WTC11 (cell line): ENCODE measurements at regions not wholly inside any gene's neighbourhood (a gene's known extent, or its start where the extent isn't known, plus 50 kb on each side); places are given as distances from the start of the nearest gene placed in this dataset.

Experiments
- ATAC-seq: fragments of 200-7000 bp; cut with Tn5 transposase; 2 replicates; pipeline ENCODE4 v1.10.0; 2021; ENCODE audit warnings: mild to moderate bottlenecking, moderate library complexity
- CTCF ChIA-PET: fragments of 300-600 bp; sonication (Branson Sonifier 250); formaldehyde crosslinking; loops from one replicate; lab custom pipeline; 2021; ENCODE audit warnings: antibody characterized with exemption; lab: Charles Lee
- POLR2A ChIA-PET: fragments of 350-600 bp; sonication (Branson Sonifier 250); formaldehyde crosslinking; loops from one replicate; lab custom pipeline; 2021; ENCODE audit warnings: antibody characterized with exemption; lab: Charles Lee
- DNase-seq: peaks from one replicate; pipeline ENCODE4 v3.0.0; 2021; ENCODE audit warnings: low spot score
- H3K27ac Mint-ChIP-seq: 2 replicates; pipeline ENCODE4 v1.8.0; 2021; ENCODE audit warnings: mixed read lengths
- H3K27me3 Mint-ChIP-seq: 2 replicates; pipeline ENCODE4 v1.8.0; 2021; ENCODE audit warnings: low read depth, mild to moderate bottlenecking, moderate library complexity, mixed read lengths
- H3K36me3 Mint-ChIP-seq: 2 replicates; pipeline ENCODE4 v1.8.0; 2021; ENCODE audit warnings: mixed read lengths
- H3K4me1 Mint-ChIP-seq: 2 replicates; pipeline ENCODE4 v1.8.0; 2022; ENCODE audit warnings: mixed read lengths
- H3K4me3 Mint-ChIP-seq: 2 replicates; pipeline ENCODE4 v1.8.0; 2021; ENCODE audit warnings: mild to moderate bottlenecking, moderate library complexity, mixed read lengths
- H3K9me3 Mint-ChIP-seq: 2 replicates; pipeline ENCODE4 v1.8.0; 2021; ENCODE audit warnings: mixed read lengths
- CBFB ChIP-seq: sonication (generic); formaldehyde crosslinking; IDR thresholded peaks from 2 replicates; pipeline ENCODE4 v1.8.1; 2022; ENCODE audit warnings: mild to moderate bottlenecking, low read depth, missing genetic modification reagents
- ELF4 ChIP-seq: sonication (generic); formaldehyde crosslinking; IDR thresholded peaks from 2 replicates; pipeline ENCODE4 v1.8.1; 2022; ENCODE audit warnings: low read depth, mild to moderate bottlenecking, moderate library complexity, missing genetic modification reagents
- JAZF1 ChIP-seq: fragments of 250-450 bp; sonication (Bioruptor Pico); IDR thresholded peaks from 2 replicates; pipeline ENCODE4 v1.9.0; 2021; ENCODE audit warnings: moderate library complexity, mild to moderate bottlenecking, inconsistent platforms
- JUN ChIP-seq: sonication (generic); formaldehyde crosslinking; IDR thresholded peaks from 2 replicates; pipeline ENCODE4 v1.8.0; 2023; ENCODE audit warnings: mild to moderate bottlenecking, missing genetic modification reagents
- NFATC4 ChIP-seq: fragments of 250-450 bp; sonication (Bioruptor Pico); IDR thresholded peaks from 2 replicates; pipeline ENCODE4 v1.9.0; 2021; ENCODE audit warnings: mild to moderate bottlenecking
- NFYB ChIP-seq: sonication (generic); formaldehyde crosslinking; conservative IDR thresholded peaks from 2 replicates; pipeline ENCODE4 v1.8.0; 2022; ENCODE audit warnings: low read depth, missing genetic modification reagents
- NR1H2 ChIP-seq: sonication (generic); formaldehyde crosslinking; IDR thresholded peaks from 2 replicates; pipeline ENCODE4 v1.9.0; 2021; ENCODE audit warnings: mild to moderate bottlenecking, moderate library complexity, missing genetic modification reagents
- NR2C2 ChIP-seq: sonication (generic); formaldehyde crosslinking; IDR thresholded peaks from 2 replicates; pipeline ENCODE4 v1.8.0; 2022; ENCODE audit warnings: mild to moderate bottlenecking, missing genetic modification reagents
- NR3C1 ChIP-seq: sonication (generic); formaldehyde crosslinking; conservative IDR thresholded peaks from 2 replicates; pipeline ENCODE4 v1.8.1; 2023; ENCODE audit warnings: low read depth, mild to moderate bottlenecking, missing genetic modification reagents
- OVOL2 ChIP-seq: fragments of 250-450 bp; sonication (Bioruptor Pico); IDR thresholded peaks from 2 replicates; pipeline ENCODE4 v1.9.0; 2021; ENCODE audit warnings: mild to moderate bottlenecking, borderline replicate concordance
- SOX15 ChIP-seq: fragments of 250-450 bp; sonication (Bioruptor Pico); IDR thresholded peaks from 2 replicates; pipeline ENCODE4 v1.9.0; 2021; ENCODE audit warnings: mild to moderate bottlenecking
- SP1 ChIP-seq: sonication (generic); formaldehyde crosslinking; conservative IDR thresholded peaks from 2 replicates; pipeline ENCODE4 v1.8.1; 2022; ENCODE audit warnings: missing genetic modification reagents
- TCF7 ChIP-seq: sonication (generic); formaldehyde crosslinking; IDR thresholded peaks from 2 replicates; pipeline ENCODE4 v1.8.0; 2022; ENCODE audit warnings: mild to moderate bottlenecking, low read depth, missing genetic modification reagents, moderate library complexity
- ZBTB21 ChIP-seq: sonication (generic); formaldehyde crosslinking; IDR thresholded peaks from 2 replicates; pipeline ENCODE4 v1.8.1; 2023; ENCODE audit warnings: mild to moderate bottlenecking, missing genetic modification reagents, borderline replicate concordance
- ZNF263 ChIP-seq: sonication (generic); formaldehyde crosslinking; IDR thresholded peaks from 2 replicates; pipeline ENCODE4 v1.8.1; 2022; ENCODE audit warnings: low read depth, mild to moderate bottlenecking, moderate library complexity, missing genetic modification reagents
- ZNF423 ChIP-seq: fragments of 250-450 bp; sonication (Bioruptor Pico); IDR thresholded peaks from 2 replicates; pipeline ENCODE4 v2.1.2; 2022; ENCODE audit warnings: mild to moderate bottlenecking, moderate library complexity
- ZNF671 ChIP-seq: fragments of 250-450 bp; sonication (Bioruptor Pico); IDR thresholded peaks from 2 replicates; pipeline ENCODE4 v1.8.0; 2021; ENCODE audit warnings: mild to moderate bottlenecking
- TF ChIP-seq, protein P1 (sequence below): sonication (generic); formaldehyde crosslinking; IDR thresholded peaks from 2 replicates; pipeline ENCODE4 v1.8.0; 2022; ENCODE audit warnings: mild to moderate bottlenecking, missing genetic modification reagents
- TF ChIP-seq, protein P2 (sequence below): sonication (generic); formaldehyde crosslinking; IDR thresholded peaks from 2 replicates; pipeline ENCODE4 v1.8.1; 2023; ENCODE audit warnings: mild to moderate bottlenecking, missing genetic modification reagents, moderate library complexity
- TF ChIP-seq, protein P3 (sequence below): sonication (generic); formaldehyde crosslinking; IDR thresholded peaks from 2 replicates; pipeline ENCODE4 v1.8.1; 2023; ENCODE audit warnings: mild to moderate bottlenecking, missing genetic modification reagents, moderate library complexity
- TF ChIP-seq, protein P4 (sequence below): sonication (generic); formaldehyde crosslinking; IDR thresholded peaks from 2 replicates; pipeline ENCODE4 v1.8.1; 2022; ENCODE audit warnings: missing genetic modification reagents, borderline replicate concordance
- TF ChIP-seq, protein P5 (sequence below): fragments of 250-450 bp; sonication (Bioruptor Pico); IDR thresholded peaks from 2 replicates; pipeline ENCODE4 v1.8.0; 2021; ENCODE audit warnings: mild to moderate bottlenecking
- TF ChIP-seq, protein P6 (sequence below): sonication (generic); formaldehyde crosslinking; conservative IDR thresholded peaks from 2 replicates; pipeline ENCODE4 v1.8.1; 2022; ENCODE audit warnings: mild to moderate bottlenecking, missing genetic modification reagents

DNA sequence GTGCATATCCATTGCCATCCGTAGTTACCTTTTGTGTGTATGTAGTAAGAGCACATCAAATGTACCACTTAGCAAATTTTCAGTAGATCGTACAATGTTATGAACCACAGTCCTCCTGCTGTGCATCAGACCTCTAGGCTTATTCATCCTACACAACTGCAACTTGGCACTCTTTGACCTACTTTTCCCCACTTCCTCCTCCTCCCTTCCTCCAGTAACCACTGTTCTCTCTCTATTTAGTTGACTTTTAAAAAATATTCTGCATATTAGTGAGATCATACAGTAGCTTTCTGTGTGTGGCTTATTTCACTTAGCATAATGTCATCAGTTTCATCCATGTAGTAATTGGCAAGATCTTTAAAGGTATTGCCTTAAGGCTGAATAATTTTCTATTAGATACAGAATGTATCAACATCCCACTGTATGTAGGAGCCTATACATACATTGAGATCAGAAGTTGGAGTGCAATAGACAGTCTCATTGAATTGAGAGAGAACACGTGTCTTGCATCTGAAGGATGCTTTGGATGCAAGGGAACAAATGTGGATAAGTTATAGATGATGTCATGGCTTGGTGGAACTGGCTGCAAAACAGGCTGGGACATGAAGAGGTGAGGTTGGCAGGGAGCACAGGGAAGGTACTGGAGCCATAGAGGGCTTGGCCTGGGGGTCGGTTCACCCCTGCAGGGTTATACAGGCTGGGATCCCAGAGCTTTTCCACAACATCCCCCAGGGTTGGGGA lies 83.0 kb upstream of the FAM180A start (continued):
- TF ChIP-seq NFYB (no peak), NR1H2 (CRISPR knock-in tag) (no peak), NFATC4 (CRISPR knock-in tag) (no peak), ZNF423 (no peak), OVOL2 (CRISPR knock-in tag) (no peak)
- TF ChIP-seq, protein P1, sequence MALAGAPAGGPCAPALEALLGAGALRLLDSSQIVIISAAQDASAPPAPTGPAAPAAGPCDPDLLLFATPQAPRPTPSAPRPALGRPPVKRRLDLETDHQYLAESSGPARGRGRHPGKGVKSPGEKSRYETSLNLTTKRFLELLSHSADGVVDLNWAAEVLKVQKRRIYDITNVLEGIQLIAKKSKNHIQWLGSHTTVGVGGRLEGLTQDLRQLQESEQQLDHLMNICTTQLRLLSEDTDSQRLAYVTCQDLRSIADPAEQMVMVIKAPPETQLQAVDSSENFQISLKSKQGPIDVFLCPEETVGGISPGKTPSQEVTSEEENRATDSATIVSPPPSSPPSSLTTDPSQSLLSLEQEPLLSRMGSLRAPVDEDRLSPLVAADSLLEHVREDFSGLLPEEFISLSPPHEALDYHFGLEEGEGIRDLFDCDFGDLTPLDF (CRISPR knock-in tag), result no peak
- TF ChIP-seq, all 79 proteins: peak for 0

DNA sequence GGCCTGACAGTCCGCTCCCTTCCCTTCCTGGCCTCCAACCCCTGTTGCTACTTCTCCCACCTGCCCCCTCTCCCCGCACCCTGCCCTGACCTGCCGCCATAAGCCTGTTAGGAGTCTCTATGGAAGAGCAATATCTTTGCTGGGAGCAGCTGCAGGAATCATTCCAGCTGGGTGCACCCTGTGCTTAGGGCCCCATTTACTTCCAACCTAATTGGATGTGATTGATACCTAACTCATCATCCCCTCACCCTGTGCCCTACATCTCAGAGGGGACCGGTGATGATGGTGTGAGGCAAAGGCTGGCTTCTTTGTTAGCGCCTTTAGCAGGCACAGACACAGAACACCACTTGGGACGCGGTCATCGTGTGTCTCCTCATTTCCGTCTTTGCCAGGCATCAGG lies 80.0 kb upstream of the FAM180A start:
- CTCF ChIA-PET, result no interaction called here
- Mint-ChIP-seq H3K9me3 (no peaks in the 10 kb centered on the region), H3K27ac (no peak overlapping the region), H3K27me3 (no peaks in the 10 kb centered on the region), H3K4me1 (peaks cover 8% of the 10 kb centered on the region), H3K36me3 (no peaks in the 10 kb centered on the region), H3K4me3 (no peak overlapping the region)
- POLR2A ChIA-PET, result no interaction called here
- ATAC-seq (no peak), DNase-seq (no peak)
- TF ChIP-seq ZNF671 (CRISPR knock-in tag), result no peak
- TF ChIP-seq, protein P1 (CRISPR knock-in tag), result no peak
- TF ChIP-seq TCF7 (CRISPR knock-in tag), result no peak
- TF ChIP-seq SP1, result no peak
- TF ChIP-seq SOX15, result no peak
- no peak for TF ChIP-seq ZNF263
- TF ChIP-seq CBFB (CRISPR knock-in tag), result no peak
- TF ChIP-seq, protein P2, sequence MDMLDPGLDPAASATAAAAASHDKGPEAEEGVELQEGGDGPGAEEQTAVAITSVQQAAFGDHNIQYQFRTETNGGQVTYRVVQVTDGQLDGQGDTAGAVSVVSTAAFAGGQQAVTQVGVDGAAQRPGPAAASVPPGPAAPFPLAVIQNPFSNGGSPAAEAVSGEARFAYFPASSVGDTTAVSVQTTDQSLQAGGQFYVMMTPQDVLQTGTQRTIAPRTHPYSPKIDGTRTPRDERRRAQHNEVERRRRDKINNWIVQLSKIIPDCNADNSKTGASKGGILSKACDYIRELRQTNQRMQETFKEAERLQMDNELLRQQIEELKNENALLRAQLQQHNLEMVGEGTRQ (CRISPR knock-in tag), result no peak
- no peak for TF ChIP-seq ELF4 (CRISPR knock-in tag)
- no peak for TF ChIP-seq ZBTB21
- TF ChIP-seq, protein P3, sequence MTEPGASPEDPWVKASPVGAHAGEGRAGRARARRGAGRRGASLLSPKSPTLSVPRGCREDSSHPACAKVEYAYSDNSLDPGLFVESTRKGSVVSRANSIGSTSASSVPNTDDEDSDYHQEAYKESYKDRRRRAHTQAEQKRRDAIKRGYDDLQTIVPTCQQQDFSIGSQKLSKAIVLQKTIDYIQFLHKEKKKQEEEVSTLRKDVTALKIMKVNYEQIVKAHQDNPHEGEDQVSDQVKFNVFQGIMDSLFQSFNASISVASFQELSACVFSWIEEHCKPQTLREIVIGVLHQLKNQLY (CRISPR knock-in tag), result no peak
- TF ChIP-seq, protein P4, sequence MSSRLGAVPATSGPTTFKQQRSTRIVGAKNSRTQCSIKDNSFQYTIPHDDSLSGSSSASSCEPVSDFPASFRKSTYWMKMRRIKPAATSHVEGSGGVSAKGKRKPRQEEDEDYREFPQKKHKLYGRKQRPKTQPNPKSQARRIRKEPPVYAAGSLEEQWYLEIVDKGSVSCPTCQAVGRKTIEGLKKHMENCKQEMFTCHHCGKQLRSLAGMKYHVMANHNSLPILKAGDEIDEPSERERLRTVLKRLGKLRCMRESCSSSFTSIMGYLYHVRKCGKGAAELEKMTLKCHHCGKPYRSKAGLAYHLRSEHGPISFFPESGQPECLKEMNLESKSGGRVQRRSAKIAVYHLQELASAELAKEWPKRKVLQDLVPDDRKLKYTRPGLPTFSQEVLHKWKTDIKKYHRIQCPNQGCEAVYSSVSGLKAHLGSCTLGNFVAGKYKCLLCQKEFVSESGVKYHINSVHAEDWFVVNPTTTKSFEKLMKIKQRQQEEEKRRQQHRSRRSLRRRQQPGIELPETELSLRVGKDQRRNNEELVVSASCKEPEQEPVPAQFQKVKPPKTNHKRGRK, result no peak
- TF ChIP-seq NR2C2 (CRISPR knock-in tag), result no peak
- TF ChIP-seq JAZF1 (CRISPR knock-in tag), result no peak
- TF ChIP-seq JUN (CRISPR knock-in tag), result no peak

DNA sequence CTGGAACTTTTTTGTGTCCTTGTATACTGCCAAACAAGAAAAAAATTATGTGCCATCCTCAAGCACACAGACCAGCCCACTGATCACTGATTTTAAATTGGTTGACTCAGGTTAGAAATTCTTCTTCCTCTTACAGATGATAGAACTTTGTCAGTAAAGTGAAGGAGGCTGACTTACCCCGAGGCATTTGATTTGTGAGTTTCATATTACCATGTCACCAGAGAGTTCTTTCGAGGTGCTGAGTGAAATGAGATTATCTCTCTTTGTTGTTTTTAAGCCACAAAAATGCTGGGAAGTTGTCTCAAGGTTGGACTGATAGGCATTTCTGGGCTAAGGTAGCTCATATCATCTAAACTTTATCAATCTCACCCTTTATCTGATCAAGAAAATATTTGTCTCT lies 78.8 kb upstream of the FAM180A start:
- H3K27me3 Mint-ChIP-seq, result no peaks in the 10 kb centered on the region
- H3K27ac Mint-ChIP-seq, result no peak overlapping the region
- peaks cover 7% of the 10 kb centered on the region for H3K4me1 Mint-ChIP-seq
- TF ChIP-seq, protein P5, sequence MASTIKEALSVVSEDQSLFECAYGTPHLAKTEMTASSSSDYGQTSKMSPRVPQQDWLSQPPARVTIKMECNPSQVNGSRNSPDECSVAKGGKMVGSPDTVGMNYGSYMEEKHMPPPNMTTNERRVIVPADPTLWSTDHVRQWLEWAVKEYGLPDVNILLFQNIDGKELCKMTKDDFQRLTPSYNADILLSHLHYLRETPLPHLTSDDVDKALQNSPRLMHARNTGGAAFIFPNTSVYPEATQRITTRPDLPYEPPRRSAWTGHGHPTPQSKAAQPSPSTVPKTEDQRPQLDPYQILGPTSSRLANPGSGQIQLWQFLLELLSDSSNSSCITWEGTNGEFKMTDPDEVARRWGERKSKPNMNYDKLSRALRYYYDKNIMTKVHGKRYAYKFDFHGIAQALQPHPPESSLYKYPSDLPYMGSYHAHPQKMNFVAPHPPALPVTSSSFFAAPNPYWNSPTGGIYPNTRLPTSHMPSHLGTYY (CRISPR knock-in tag), result no peak
- TF ChIP-seq TCF7 (CRISPR knock-in tag) (no peak), NR1H2 (CRISPR knock-in tag) (no peak), NR3C1 (CRISPR knock-in tag) (no peak)
- TF ChIP-seq, protein P3 (CRISPR knock-in tag), result no peak
- TF ChIP-seq, protein P6, sequence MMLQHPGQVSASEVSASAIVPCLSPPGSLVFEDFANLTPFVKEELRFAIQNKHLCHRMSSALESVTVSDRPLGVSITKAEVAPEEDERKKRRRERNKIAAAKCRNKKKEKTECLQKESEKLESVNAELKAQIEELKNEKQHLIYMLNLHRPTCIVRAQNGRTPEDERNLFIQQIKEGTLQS (CRISPR knock-in tag), result no peak
- CTCF ChIA-PET, result no interaction called here
- ATAC-seq, result no peak
- H3K4me3 Mint-ChIP-seq, result no peak overlapping the region
- no peaks in the 10 kb centered on the region for H3K36me3 Mint-ChIP-seq
- POLR2A ChIA-PET, result no interaction called here
- no peaks in the 10 kb centered on the region for H3K9me3 Mint-ChIP-seq
- DNase-seq, result no peak
